CD14-positive monocyte (primary cell): ENCODE measurements at regions not wholly inside any gene's neighbourhood (a gene's known extent, or its start where the extent isn't known, plus 50 kb on each side); places are given as distances from the start of the nearest gene placed in this dataset.
A peak's percentile ranks its signal among the peaks of the same experiment; 100 is the strongest.

Source experiments
- DNase-seq, 3 donors: peaks; one replicate each; pipeline ENCODE4 v3.0.0-alpha.2; 2011 to 2022
- H2AFZ ChIP-seq: 2 replicates; pipeline ENCODE4 v1.6.0; 2012; ENCODE audit warnings: mild to moderate bottlenecking, low read depth, low read length, inconsistent platforms; ENCODE audit not compliant: insufficient read depth, poor library complexity, severe bottlenecking
- H3K27ac ChIP-seq, 2 donors: 1 replicate in 1 of 2; 2 replicates in 1 of 2; pipeline ENCODE4 v1.5.1; 2012 to 2013; ENCODE audit warnings: low read length in 2 of 2, control low read depth in 1 of 2, inconsistent platforms in 1 of 2, low read depth in 1 of 2, mild to moderate bottlenecking in 1 of 2
- H3K27me3 ChIP-seq, 2 donors: one replicate each; pipeline versions ENCODE4 v1.6.0 to v1.6.1; 2011 to 2013; ENCODE audit warnings: low read length in 2 of 2; ENCODE audit not compliant: control insufficient read depth in 2 of 2, insufficient read depth in 2 of 2
- H3K36me3 ChIP-seq, 2 donors: replicated peaks in 1 of 2; 1 replicate in 1 of 2; 2 replicates in 1 of 2; pipeline versions ENCODE4 v1.5.1 to v1.6.1; 2012 to 2013; ENCODE audit warnings: low read length in 2 of 2, control low read depth in 1 of 2, inconsistent platforms in 1 of 2, mild to moderate bottlenecking in 1 of 2; ENCODE audit not compliant: insufficient read depth in 2 of 2, control insufficient read depth in 1 of 2
- H3K4me1 ChIP-seq, 2 donors: 1 replicate in 1 of 2; 2 replicates in 1 of 2; pipeline versions ENCODE4 v1.5.1 to v1.6.1; 2012 to 2013; ENCODE audit warnings: low read length in 2 of 2, control low read depth in 1 of 2, inconsistent platforms in 1 of 2, mild to moderate bottlenecking in 1 of 2, moderate library complexity in 1 of 2; ENCODE audit not compliant: insufficient read depth in 2 of 2, control insufficient read depth in 1 of 2
- H3K4me2 ChIP-seq: replicated peaks from 2 replicates; pipeline ENCODE3; 2012; ENCODE audit warnings: low read length, moderate library complexity, mild to moderate bottlenecking; ENCODE audit not compliant: poor library complexity, severe bottlenecking; ENCODE audit errors: extremely low read depth
- H3K4me3 ChIP-seq, 3 experiments: fragments of 200-600 bp in 1 of 3; sonication (generic) in 1 of 3; replicated peaks in 1 of 3; 1 replicate in 2 of 3; 2 replicates in 1 of 3; pipeline ENCODE4 v1.5.1; 2011 to 2013; ENCODE audit warnings: low read length in 3 of 3, mild to moderate bottlenecking in 3 of 3, control low read depth in 2 of 3, low read depth in 2 of 3, inconsistent platforms in 1 of 3, moderate library complexity in 1 of 3
- H3K79me2 ChIP-seq: 2 replicates; pipeline ENCODE4 v1.6.0; 2012; ENCODE audit warnings: mild to moderate bottlenecking, control low read depth, inconsistent platforms, low read length, moderate library complexity; ENCODE audit not compliant: insufficient read depth
- H3K9ac ChIP-seq: 2 replicates; pipeline ENCODE4 v1.6.0; 2017; ENCODE audit warnings: low read length, mild to moderate bottlenecking; ENCODE audit not compliant: insufficient read depth, poor library complexity, severe bottlenecking
- H3K9me3 ChIP-seq, 2 donors: replicated peaks in 1 of 2; 1 replicate in 1 of 2; 2 replicates in 1 of 2; pipeline versions ENCODE4 v1.5.1 to v1.6.1; 2012 to 2013; ENCODE audit warnings: low read length in 2 of 2, control low read depth in 1 of 2; ENCODE audit not compliant: control insufficient read depth in 1 of 2, insufficient read depth in 1 of 2
- H4K20me1 ChIP-seq: 2 replicates; pipeline ENCODE4 v1.6.0; 2012; ENCODE audit warnings: mild to moderate bottlenecking, low read length, control low read depth, moderate library complexity; ENCODE audit not compliant: insufficient read depth
- H3K27ac Mint-ChIP-seq, 7 donors: one replicate each; pipeline ENCODE4 v1.8.0; 2020; ENCODE audit warnings: mild to moderate bottlenecking in 7 of 7, mixed read lengths in 7 of 7, moderate library complexity in 6 of 7, inconsistent platforms in 2 of 7
- H3K27me3 Mint-ChIP-seq, 3 donors: one replicate each; pipeline ENCODE4 v1.8.0; 2021 to 2022; ENCODE audit warnings: low read depth in 3 of 3, mild to moderate bottlenecking in 3 of 3, mixed read lengths in 3 of 3, moderate library complexity in 3 of 3, inconsistent platforms in 1 of 3
- H3K36me3 Mint-ChIP-seq, 2 donors: one replicate each; pipeline ENCODE4 v1.8.0; 2020; ENCODE audit warnings: mixed read lengths in 2 of 2, inconsistent platforms in 1 of 2, mild to moderate bottlenecking in 1 of 2
- H3K4me1 Mint-ChIP-seq: one replicate; pipeline ENCODE4 v1.8.0; 2020; ENCODE audit warnings: mild to moderate bottlenecking, mixed read lengths
- H3K4me3 Mint-ChIP-seq, 2 donors: one replicate each; pipeline ENCODE4 v1.8.0; 2020; ENCODE audit warnings: mild to moderate bottlenecking in 2 of 2, mixed read lengths in 2 of 2, moderate library complexity in 1 of 2
- H3K9me3 Mint-ChIP-seq, 7 donors: one replicate each; pipeline ENCODE4 v1.8.0; 2020 to 2022; ENCODE audit warnings: mixed read lengths in 7 of 7, mild to moderate bottlenecking in 6 of 7, moderate library complexity in 6 of 7, inconsistent platforms in 2 of 7
- CTCF ChIP-seq: fragments of 200-600 bp; IDR thresholded peaks from one replicate; pipeline ENCODE4 v1.8.0; 2022; ENCODE audit warnings: antibody characterized with exemption, mild to moderate bottlenecking
- WGBS: methylation state at CpG from one replicate; pipeline ENCODE4 v1.1.5; 2013; ENCODE audit warnings: missing lambda C conversion rate; ENCODE audit not compliant: insufficient coverage; 5-methylcytosine and 5-hydroxymethylcytosine counted together
- intact Hi-C, 2 donors: fragments of 100-400 bp; cut with micrococcal nuclease; formaldehyde crosslinking; loops; one replicate each; pipeline versions ENCODE4 v1.15.0 to v1.15.1; 2023

- Histone ChIP-seq H3K4me2 (no peak overlapping the region), H3K9ac (no peak overlapping the region), H3K79me2 (no peaks in the 10 kb centered on the region), H3K27ac (peak overlapping the region in 1 of 2 donors; percentile 73), H3K4me3 (no peak overlapping the region), H3K9me3 (no peaks in the 10 kb centered on the region), H3K27me3 (no peaks in the 10 kb centered on the region), H3K4me1 (peaks cover 47 to 48% of the 10 kb centered on the region in 2 donors), H4K20me1 (no peaks in the 10 kb centered on the region), H3K36me3 (no peaks in the 10 kb centered on the region), H2AFZ (no peak overlapping the region)
- peaks cover 0 to 2% (median 0%) of the 10 kb centered on the region in 7 donors for H3K9me3 Mint-ChIP-seq
- no peak overlapping the region for H3K4me3 Mint-ChIP-seq
- no peak for DNase-seq
- H3K27ac Mint-ChIP-seq: peak overlapping the region in 3 of 7 donors; percentile 80 to 90 (median 90)
- no peak for TF ChIP-seq CTCF
- intact Hi-C loops: no loop called here
- no peaks in the 10 kb centered on the region for H3K36me3 Mint-ChIP-seq
- H3K27me3 Mint-ChIP-seq: peaks cover 0 to 2% (median 0%) of the 10 kb centered on the region in 3 donors
- peaks cover 50% of the 10 kb centered on the region for H3K4me1 Mint-ChIP-seq
Measured at GRCh38 chr3:59250600-59250999, 200.8 kb upstream of the CFAP20DC start.

GRCh38 chr3:59249698-59250361 is 200.0 kb upstream of the CFAP20DC start:
- peaks cover 0 to 2% (median 0%) of the 10 kb centered on the region in 3 donors for H3K27me3 Mint-ChIP-seq
- H3K27ac Mint-ChIP-seq: peak overlapping the region; percentile 76 to 96 (median 90)
- Histone ChIP-seq H3K4me1 (peaks cover 47 to 50% of the 10 kb centered on the region in 2 donors), H4K20me1 (no peaks in the 10 kb centered on the region), H3K9ac (no peak overlapping the region), H2AFZ (no peak overlapping the region), H3K4me2 (no peak overlapping the region), H3K79me2 (no peaks in the 10 kb centered on the region), H3K27me3 (no peaks in the 10 kb centered on the region), H3K36me3 (no peaks in the 10 kb centered on the region), H3K9me3 (no peaks in the 10 kb centered on the region), H3K27ac (peak overlapping the region; percentile 1 to 73), H3K4me3 (no peak overlapping the region)
- peaks cover 0 to 2% (median 0%) of the 10 kb centered on the region in 7 donors for H3K9me3 Mint-ChIP-seq
- H3K36me3 Mint-ChIP-seq: no peaks in the 10 kb centered on the region
- intact Hi-C loops: loop anchor here in 1 of 2 donors (5.0 kb wide), 1 partner anchor 32 kb away; no protein-coding TSS in a partner anchor
- no peak overlapping the region for H3K4me3 Mint-ChIP-seq
- DNase-seq: no peak
- no CpG with 5 or more reads among the region's 6 CpGs for WGBS
- TF ChIP-seq CTCF: no peak
- peaks cover 53% of the 10 kb centered on the region for H3K4me1 Mint-ChIP-seq
